H1 (cell line): ENCODE measurements at regions not wholly inside any gene's neighbourhood (a gene's known extent, or its start where the extent isn't known, plus 50 kb on each side); places are given as distances from the start of the nearest gene placed in this dataset.

Experiments used
- CTCF ChIP-seq, 3 experiments: IDR thresholded peaks; 1 replicate in 2 of 3; 2 replicates in 1 of 3; pipeline versions ENCODE4 v1.5.1 to v1.6.1; 2011; ENCODE audit warnings: low read length in 3 of 3, mild to moderate bottlenecking in 3 of 3, inconsistent platforms in 2 of 3, low read depth in 1 of 3, moderate library complexity in 1 of 3; ENCODE audit not compliant: insufficient read depth in 1 of 3; ENCODE audit errors: control extremely low read depth in 1 of 3
- EZH2 ChIP-seq: fragments of 200-600 bp; sonication (generic); IDR thresholded peaks from 2 replicates; pipeline ENCODE4 v1.7.1; 2012; ENCODE audit warnings: low read depth, mild to moderate bottlenecking, moderate library complexity, low read length, inconsistent platforms; ENCODE audit not compliant: severe bottlenecking
- RFX5 ChIP-seq: IDR thresholded peaks from 2 replicates; pipeline ENCODE4 v1.6.1; 2011; ENCODE audit warnings: low read depth, low read length, improper control_type of control experiment, borderline replicate concordance
- RXRA ChIP-seq: IDR thresholded peaks from 2 replicates; pipeline ENCODE4 v1.6.1; 2011; ENCODE audit warnings: low read depth, mild to moderate bottlenecking, low read length, moderate library complexity; ENCODE audit not compliant: insufficient read depth
- SAP30 ChIP-seq: fragments of 300-600 bp; sonication (generic); IDR thresholded peaks from 2 replicates; pipeline ENCODE4 v1.7.1; 2012; ENCODE audit warnings: low read length, moderate library complexity, mild to moderate bottlenecking, inconsistent platforms; ENCODE audit not compliant: insufficient read depth, insufficient replicate concordance
- SP1 ChIP-seq: IDR thresholded peaks from 2 replicates; pipeline ENCODE4 v1.6.1; 2011; ENCODE audit warnings: low read depth, low read length

GRCh38 chr1:199678771-199679170 lies 348.7 kb upstream of the NR5A2 start:
- TF ChIP-seq CTCF (IDR thresholded peaks at IDR 0.05; ENCODE audit: control extremely low read depth in 1 of 3, insufficient read depth in 1 of 3, low read depth in 1 of 3, low read length in 3 of 3), result no peak
- TF ChIP-seq SP1, result no peak
- TF ChIP-seq EZH2, result no peak
- TF ChIP-seq RFX5, result no peak
- TF ChIP-seq RXRA, result no peak
- TF ChIP-seq SAP30, result no peak
